IMR-90 (cell line): ENCODE measurements at regions not wholly inside any gene's neighbourhood (a gene's known extent, or its start where the extent isn't known, plus 50 kb on each side); places are given as distances from the start of the nearest gene placed in this dataset.

Experiments used
- ATAC-seq: fragments of 200-7000 bp; cut with Tn5 transposase; 2 replicates; pipeline ENCODE4 v1.9.1; 2020; ENCODE audit warnings: low read depth, mild to moderate bottlenecking, moderate library complexity
- BruUV-seq: library from RNA; stranded (reverse); fragments of 400-500 nt; replicated peaks from 2 replicates; lab custom pipeline; 2021; lab: Mats Ljungman, UMichigan
- CTCF ChIA-PET: fragments of 300-600 bp; formaldehyde crosslinking; extraction: SDS; loops from one replicate; lab custom pipeline; 2021; ENCODE audit warnings: antibody characterized with exemption; lab: Yijun Ruan, JAX
- POLR2A ChIA-PET: fragments of 300-600 bp; sonication (Branson Sonifier 250); formaldehyde crosslinking; loops from one replicate; lab custom pipeline; 2022; ENCODE audit warnings: antibody characterized with exemption; ENCODE audit not compliant: unreplicated experiment; lab: Charles Lee
- DNase-seq: peaks from one replicate; pipeline ENCODE4 v3.0.0; 2013
- H2AFZ ChIP-seq: replicated peaks from 2 replicates; pipeline ENCODE3; 2013; ENCODE audit warnings: low read length, mild to moderate bottlenecking; ENCODE audit not compliant: poor library complexity
- H2AK5ac ChIP-seq: 2 replicates; pipeline ENCODE4 v1.6.1; 2013; ENCODE audit warnings: low read depth, low read length, inconsistent platforms
- H2AK9ac ChIP-seq: replicated peaks from 2 replicates; pipeline ENCODE3; 2013; ENCODE audit warnings: mild to moderate bottlenecking, low read depth, low read length, moderate library complexity; ENCODE audit not compliant: poor library complexity
- H2BK120ac ChIP-seq: 2 replicates; pipeline ENCODE4 v1.6.1; 2013; ENCODE audit warnings: low read depth, low read length, inconsistent platforms
- H2BK15ac ChIP-seq: 3 replicates; pipeline ENCODE4 v1.6.1; 2013; ENCODE audit warnings: low read depth, low read length, inconsistent platforms
- H2BK20ac ChIP-seq: 2 replicates; pipeline ENCODE4 v1.6.1; 2013; ENCODE audit warnings: low read depth, mild to moderate bottlenecking, inconsistent platforms, low read length, moderate library complexity
- H2BK5ac ChIP-seq: 2 replicates; pipeline ENCODE4 v1.6.1; 2013; ENCODE audit warnings: mild to moderate bottlenecking, low read depth, low read length, inconsistent platforms; ENCODE audit not compliant: poor library complexity, severe bottlenecking
- H3K14ac ChIP-seq: replicated peaks from 2 replicates; pipeline ENCODE4 v1.6.1; 2013; ENCODE audit warnings: low read depth, low read length, inconsistent platforms
- H3K18ac ChIP-seq: 2 replicates; pipeline ENCODE4 v1.6.1; 2013; ENCODE audit warnings: low read depth, low read length, control low read depth
- H3K23ac ChIP-seq: 2 replicates; pipeline ENCODE4 v1.6.1; 2013; ENCODE audit warnings: low read depth, low read length, inconsistent platforms
- H3K27ac ChIP-seq: 2 replicates; pipeline ENCODE4 v1.5.1; 2013; ENCODE audit warnings: mild to moderate bottlenecking, control low read depth, low read length; ENCODE audit not compliant: insufficient read depth
- H3K27me3 ChIP-seq: 2 replicates; pipeline ENCODE4 v1.6.1; 2013; ENCODE audit warnings: low read length; ENCODE audit not compliant: control insufficient read depth, insufficient read depth
- H3K36me3 ChIP-seq: 2 replicates; pipeline ENCODE4 v1.6.1; 2013; ENCODE audit warnings: low read length, mixed read lengths; ENCODE audit not compliant: control insufficient read depth, insufficient read depth
- H3K4ac ChIP-seq: 2 replicates; pipeline ENCODE4 v1.6.1; 2013; ENCODE audit warnings: low read depth, low read length, inconsistent platforms
- H3K4me1 ChIP-seq: 2 replicates; pipeline ENCODE4 v1.6.1; 2013; ENCODE audit warnings: low read length, mixed read lengths; ENCODE audit not compliant: control insufficient read depth, insufficient read depth
- H3K4me2 ChIP-seq: 2 replicates; pipeline ENCODE4 v1.6.1; 2013; ENCODE audit warnings: low read depth, mild to moderate bottlenecking, control low read depth, low read length, moderate library complexity
- H3K4me3 ChIP-seq: 2 replicates; pipeline ENCODE4 v1.5.1; 2013; ENCODE audit warnings: low read depth, mild to moderate bottlenecking, control low read depth, low read length, moderate library complexity; ENCODE audit not compliant: insufficient read depth
- H3K56ac ChIP-seq: 2 replicates; pipeline ENCODE4 v1.6.1; 2013; ENCODE audit warnings: low read length, inconsistent platforms; ENCODE audit not compliant: insufficient read depth; ENCODE audit errors: extremely low read depth
- H3K79me1 ChIP-seq, 2 experiments: 2 replicates each; pipeline ENCODE4 v1.6.1; 2013; ENCODE audit warnings: low read length in 2 of 2, inconsistent platforms in 1 of 2, low read depth in 1 of 2
- H3K9ac ChIP-seq: 2 replicates; pipeline ENCODE4 v1.6.1; 2013; ENCODE audit warnings: low read depth, low read length, control low read depth
- H3K9me1 ChIP-seq: 2 replicates; pipeline ENCODE4 v1.6.1; 2013; ENCODE audit warnings: low read length, inconsistent platforms; ENCODE audit not compliant: insufficient read depth
- H3K9me3 ChIP-seq: 2 replicates; pipeline ENCODE4 v1.6.1; 2013; ENCODE audit warnings: low read length; ENCODE audit not compliant: control insufficient read depth, insufficient read depth
- H4K20me1 ChIP-seq: 2 replicates; pipeline ENCODE4 v1.6.1; 2013; ENCODE audit warnings: low read length, inconsistent platforms; ENCODE audit not compliant: insufficient read depth
- H4K5ac ChIP-seq: 2 replicates; pipeline ENCODE4 v1.6.1; 2013; ENCODE audit warnings: mild to moderate bottlenecking, low read depth, low read length, control low read depth
- H4K8ac ChIP-seq, 2 experiments: 2 replicates each; pipeline ENCODE4 v1.6.1; 2013; ENCODE audit warnings: low read depth in 2 of 2, low read length in 2 of 2, control low read depth in 1 of 2, inconsistent platforms in 1 of 2
- H4K91ac ChIP-seq: 2 replicates; pipeline ENCODE4 v1.6.1; 2013; ENCODE audit warnings: low read depth, low read length, inconsistent platforms; ENCODE audit not compliant: insufficient read depth
- BHLHE40 ChIP-seq: fragments of 150-350 bp; IDR thresholded peaks from 2 replicates; pipeline ENCODE4 v1.6.1; 2016; ENCODE audit warnings: mild to moderate bottlenecking, low read depth, low read length
- CEBPB ChIP-seq: IDR thresholded peaks from 2 replicates; pipeline ENCODE4 v1.6.1; 2012; ENCODE audit warnings: low read depth, low read length, improper control_type of control experiment
- CHD1 ChIP-seq: IDR thresholded peaks from 2 replicates; pipeline ENCODE4 v1.6.1; 2012; ENCODE audit warnings: low read depth, low read length, improper control_type of control experiment
- CTCF ChIP-seq: conservative IDR thresholded peaks from 2 replicates; pipeline ENCODE4 v1.5.1; 2012; ENCODE audit warnings: mild to moderate bottlenecking, low read depth, low read length, improper control_type of control experiment
- FOS ChIP-seq: fragments of 150-350 bp; IDR thresholded peaks from 2 replicates; pipeline ENCODE4 v1.6.1; 2016; ENCODE audit warnings: low read depth, low read length
- MAFK ChIP-seq: IDR thresholded peaks from 2 replicates; pipeline ENCODE4 v1.6.1; 2012; ENCODE audit warnings: low read depth, low read length, improper control_type of control experiment
- NFE2L2 ChIP-seq: fragments of 150-350 bp; IDR thresholded peaks from 2 replicates; pipeline ENCODE4 v1.6.1; 2016; ENCODE audit warnings: low read depth, mild to moderate bottlenecking, low read length
- POLR2A ChIP-seq: IDR thresholded peaks from 2 replicates; pipeline ENCODE4 v1.6.1; 2012; ENCODE audit warnings: mild to moderate bottlenecking, low read depth, low read length
- RAD21 ChIP-seq: IDR thresholded peaks from 2 replicates; pipeline ENCODE4 v1.6.1; 2012; ENCODE audit warnings: low read length, improper control_type of control experiment
- RCOR1 ChIP-seq: IDR thresholded peaks from 2 replicates; pipeline ENCODE4 v1.6.1; 2012; ENCODE audit warnings: mild to moderate bottlenecking, low read length, improper control_type of control experiment; ENCODE audit not compliant: insufficient replicate concordance
- SMC3 ChIP-seq: fragments of 150-350 bp; IDR thresholded peaks from 2 replicates; pipeline ENCODE4 v1.6.1; 2016; ENCODE audit warnings: low read depth, mild to moderate bottlenecking, antibody characterized with exemption, low read length, moderate library complexity
- WGBS, 2 experiments: methylation state at CpG; one replicate each; pipeline versions ENCODE4 v1.1.5 to v1.1.7; 2013; ENCODE audit warnings: missing lambda C conversion rate in 2 of 2; ENCODE audit not compliant: insufficient read length in 1 of 2; ENCODE audit errors: extremely low coverage in 2 of 2; 5-methylcytosine and 5-hydroxymethylcytosine counted together
- dilution Hi-C: fragments of 300-500 bp; cut with HindIII; formaldehyde crosslinking; loops from one replicate; pipeline ENCODE4 v1.14.3; 2018; ENCODE audit warnings: low sequenced_read_pairs; ENCODE audit not compliant: unreplicated experiment
- in situ Hi-C: fragments of 300-500 bp; cut with MboI; formaldehyde crosslinking; loops from 3 replicates; pipeline ENCODE4 v1.14.3; 2019; ENCODE audit warnings: low sequenced_read_pairs, inconsistent platforms, mixed read lengths
- intact Hi-C: fragments of 100-400 bp; cut with micrococcal nuclease; formaldehyde crosslinking; loops from 2 replicates; pipeline ENCODE4 v1.10.0; 2022

GRCh38 chr9:92242260-92243136 lies 51.0 kb downstream of the IARS1 start:
- Histone ChIP-seq H2AK5ac (peak overlapping the region; percentile 18), H4K5ac (peak overlapping the region; percentile 83), H3K23ac (peak overlapping the region; percentile 65), H3K4me2 (no peak overlapping the region), H4K8ac (peak overlapping the region; percentile 77 to 81; a peak in 3 of 4 replicates), H3K4me3 (no peak overlapping the region), H3K56ac (peak overlapping the region; percentile 71), H2BK20ac (peak overlapping the region; percentile 75), H2BK15ac (peak overlapping the region; percentile 80; the same call in 2 of the 3 replicates), H3K14ac (peak overlapping the region; percentile 87), H3K9me3 (no peaks in the 10 kb centered on the region), H2BK5ac (peak overlapping the region; percentile 100), H3K27ac (peak overlapping the region; percentile 99), H3K79me1 (peaks cover 16 to 66% of the 10 kb centered on the region in 2 experiments), H3K18ac (peak overlapping the region; percentile 78), H3K27me3 (no peaks in the 10 kb centered on the region), H3K36me3 (peaks cover 56% of the 10 kb centered on the region), H2AK9ac (peak overlapping the region; percentile 8), H3K9me1 (peaks cover 21% of the 10 kb centered on the region), H3K9ac (peak overlapping the region; percentile 68), H3K4me1 (peaks cover 36% of the 10 kb centered on the region), H4K91ac (peak overlapping the region; percentile 93), H2BK120ac (peak overlapping the region; percentile 81), H4K20me1 (peaks cover 9% of the 10 kb centered on the region), H2AFZ (no peak overlapping the region), H3K4ac (peak overlapping the region; percentile 86)
- peak; percentile 45 for ATAC-seq
- in situ Hi-C loops, result loop anchor here (5.0 kb wide), 1 partner anchor 100 kb away; no protein-coding TSS in a partner anchor
- WGBS, 2 experiments, result no CpG with 5 or more reads among the region's 7 CpGs
- BruUV-seq, result no TSS peak
- ChIA-PET CTCF (interaction anchor here (0.6 to 4.1 kb wide), 14 partner anchors 8 to 103 kb away, joined by 3 to 74 read pairs (median 4); no protein-coding TSS in a partner anchor), POLR2A (interaction anchor here (1.2 kb wide), 1 partner anchor 104 kb away, joined by 3 read pairs; no protein-coding TSS in a partner anchor)
- intact Hi-C loops, result loop anchor here (1.0 to 10.0 kb wide), 3 partner anchors 102 to 468 kb away; partner anchors contain the start of gene ROR2
- peak; percentile 87 for DNase-seq
- TF ChIP-seq CEBPB, result no peak; the same call in 1 of the 2 replicates
- TF ChIP-seq MAFK, result peak; percentile 48
- peak; percentile 50; the same call in 1 of the 2 replicates for TF ChIP-seq FOS
- TF ChIP-seq NFE2L2, result no peak
- TF ChIP-seq BHLHE40, result no peak
- peak; percentile 31; the same call in 1 of the 2 replicates for TF ChIP-seq POLR2A
- no peak for TF ChIP-seq CHD1
- peak; percentile 49 for TF ChIP-seq SMC3
- TF ChIP-seq CTCF, result peak; percentile 56
- peak; percentile 33 for TF ChIP-seq RCOR1
- peak; percentile 56 for TF ChIP-seq RAD21
- dilution Hi-C loops, result no loop called here
